Hematopoietic multipotent progenitor cell (in vitro differentiated cells): ENCODE measurements at regions not wholly inside any gene's neighbourhood (a gene's known extent, or its start where the extent isn't known, plus 50 kb on each side); places are given as distances from the start of the nearest gene placed in this dataset.

Source experiments
- DNase-seq, 3 donors: peaks; one replicate each; pipeline ENCODE4 v3.0.0-alpha.2; 2011 to 2015; ENCODE audit warnings: low read depth in 2 of 3, low spot score in 2 of 3

- DNase-seq, result peak in 2 of 3 donors; percentile 75 to 91
Measured at GRCh38 chr2:181764095-181764963, 84.0 kb upstream of the NEUROD1 start.

- no peak for DNase-seq
Measured at GRCh38 chr2:181766129-181766528, 85.8 kb upstream of the NEUROD1 start.

GRCh38 chr2:181770150-181770549 is 89.8 kb upstream of the NEUROD1 start:
- no peak for DNase-seq

- DNase-seq, result no peak
Measured at GRCh38 chr2:181771356-181771755, 91.0 kb upstream of the NEUROD1 start.

GRCh38 chr2:181772334-181772733 is 92.0 kb upstream of the NEUROD1 start:
- DNase-seq, result no peak

GRCh38 chr2:181772777-181773176 is 92.5 kb upstream of the NEUROD1 start:
- DNase-seq, result no peak

GRCh38 chr2:181774685-181775084 is 94.4 kb upstream of the NEUROD1 start:
- no peak for DNase-seq

GRCh38 chr2:181776336-181776735 is 96.0 kb upstream of the NEUROD1 start:
- no peak for DNase-seq

- no peak for DNase-seq
Measured at GRCh38 chr2:181777734-181778133, 97.4 kb upstream of the NEUROD1 start.

GRCh38 chr2:181778621-181779201 is 98.4 kb upstream of the NEUROD1 start:
- DNase-seq, result no peak

GRCh38 chr2:181779288-181780021 is 99.1 kb upstream of the NEUROD1 start:
- DNase-seq, result no peak

GRCh38 chr2:181780047-181780651 is 99.8 kb upstream of the NEUROD1 start:
- DNase-seq, result no peak

- DNase-seq, result no peak
Measured at GRCh38 chr2:181780657-181781056, 100.3 kb upstream of the NEUROD1 start.

GRCh38 chr2:181781078-181781786 is 100.9 kb upstream of the NEUROD1 start:
- peak in 1 of 3 donors; percentile 54 for DNase-seq

- DNase-seq, result no peak
Measured at GRCh38 chr2:181782660-181783059, 102.3 kb upstream of the NEUROD1 start.

- DNase-seq, result no peak
Measured at GRCh38 chr2:181784556-181784955, 104.2 kb upstream of the NEUROD1 start.

GRCh38 chr2:181785691-181786344 is 105.5 kb upstream of the NEUROD1 start:
- no peak for DNase-seq

GRCh38 chr2:181786371-181787228 is 104.9 kb upstream of the ITPRID2 start:
- no peak for DNase-seq
